HepG2 (cell line): ENCODE measurements at regions not wholly inside any gene's neighbourhood (a gene's known extent, or its start where the extent isn't known, plus 50 kb on each side); places are given as distances from the start of the nearest gene placed in this dataset.

Experiments used
- ATAC-seq: fragments of 200-7000 bp; cut with Tn5 transposase; 3 replicates; pipeline ENCODE4 v1.9.1; 2020; ENCODE audit warnings: mild to moderate bottlenecking, moderate library complexity
- BruUV-seq: library from RNA; stranded (reverse); fragments of 400-500 nt; replicated peaks from 2 replicates; lab custom pipeline; 2021; lab: Mats Ljungman, UMichigan
- CTCF ChIA-PET: fragments of 300-600 bp; formaldehyde crosslinking; extraction: SDS; loops from one replicate; lab custom pipeline; 2021; ENCODE audit warnings: low total read pairs, inconsistent platforms, low intra/inter-chr PET ratio; lab: Yijun Ruan, JAX
- POLR2A ChIA-PET: fragments of 350-600 bp; sonication (Branson Sonifier 250); formaldehyde crosslinking; loops from one replicate; lab custom pipeline; 2020; ENCODE audit warnings: antibody characterized with exemption, inconsistent platforms; lab: Yijun Ruan, JAX
- DNase-seq: peaks from one replicate; pipeline ENCODE4 v3.0.0-alpha.2; 2015; ENCODE audit warnings: low spot score
- FAIRE-seq: peaks from 3 replicates; lab custom pipeline; 2011; peaks lifted over from hg19 to GRCh38; lab: Jason Lieb, UNC
- H2AFZ ChIP-seq: one replicate; pipeline ENCODE4 v1.6.1; 2011; ENCODE audit warnings: low read length, inconsistent platforms
- H3K27ac ChIP-seq: fragments of 300-600 bp; 3 replicates; pipeline ENCODE4 v1.8.0; 2011; ENCODE audit warnings: mixed run types, mild to moderate bottlenecking, mixed read lengths, low read length, inconsistent platforms; ENCODE audit not compliant: insufficient read depth; ENCODE audit errors: extremely low read length
- H3K27me3 ChIP-seq, 2 experiments: fragments of 200-600 bp in 1 of 2; 2 replicates in 1 of 2; 3 replicates in 1 of 2; pipeline versions ENCODE4 v1.6.0 to v1.8.0; 2011; ENCODE audit warnings: low read length in 2 of 2, mild to moderate bottlenecking in 2 of 2, moderate library complexity in 2 of 2, inconsistent platforms in 1 of 2; ENCODE audit not compliant: insufficient read depth in 2 of 2, control insufficient read depth in 1 of 2
- H3K36me3 ChIP-seq, 2 experiments: fragments of 200-600 bp in 1 of 2; replicated peaks in 1 of 2; 2 replicates in 1 of 2; 3 replicates in 1 of 2; pipeline versions ENCODE4 v1.5.1 to v1.8.0; 2011; ENCODE audit warnings: low read length in 2 of 2, inconsistent platforms in 1 of 2; ENCODE audit not compliant: insufficient read depth in 2 of 2, control insufficient read depth in 1 of 2
- H3K4me1 ChIP-seq: 2 replicates; pipeline ENCODE4 v1.5.1; 2012; ENCODE audit warnings: low read length, inconsistent platforms; ENCODE audit not compliant: insufficient read depth
- H3K4me2 ChIP-seq: 2 replicates; pipeline ENCODE4 v1.6.0; 2011; ENCODE audit warnings: low read depth, low read length, inconsistent platforms
- H3K4me3 ChIP-seq, 3 experiments: fragments of 200-600 bp in 1 of 3; sonication (generic), shearing (Covaris generic) in 1 of 3; replicated peaks in 1 of 3; 2 replicates each; pipeline ENCODE4 v1.5.1; 2011 to 2016; ENCODE audit warnings: low read length in 3 of 3, inconsistent platforms in 2 of 3, low read depth in 2 of 3, mild to moderate bottlenecking in 2 of 3, control low read depth in 1 of 3, mixed read lengths in 1 of 3; ENCODE audit not compliant: insufficient read depth in 1 of 3
- H3K79me2 ChIP-seq: one replicate; pipeline ENCODE4 v1.6.1; 2011; ENCODE audit warnings: low read length, inconsistent platforms; ENCODE audit not compliant: insufficient read depth
- H3K9ac ChIP-seq: 2 replicates; pipeline ENCODE4 v1.6.0; 2011; ENCODE audit warnings: mild to moderate bottlenecking, low read depth, low read length, inconsistent platforms; ENCODE audit not compliant: insufficient read depth
- H3K9me3 ChIP-seq: 2 replicates; pipeline ENCODE4 v1.5.1; 2012; ENCODE audit warnings: mild to moderate bottlenecking, low read length
- H4K20me1 ChIP-seq: 2 replicates; pipeline ENCODE4 v1.6.0; 2011; ENCODE audit warnings: inconsistent platforms, mild to moderate bottlenecking, low read length, moderate library complexity; ENCODE audit not compliant: insufficient read depth
- LBX2 ChIP-seq: sonication (generic); formaldehyde crosslinking; IDR thresholded peaks from 2 replicates; pipeline ENCODE4 v1.5.0; 2020; ENCODE audit warnings: missing genetic modification reagents, mild to moderate bottlenecking, borderline replicate concordance
- MLXIP ChIP-seq: sonication (generic); formaldehyde crosslinking; IDR thresholded peaks from 2 replicates; pipeline ENCODE4 v1.9.0; 2021; ENCODE audit warnings: missing genetic modification reagents, borderline replicate concordance
- POLR2G ChIP-seq: fragments of 200-400 bp; formaldehyde crosslinking; IDR thresholded peaks from 2 replicates; pipeline ENCODE4 v1.6.1; 2018; ENCODE audit warnings: mild to moderate bottlenecking, low read depth, low read length, moderate library complexity
- RAD51 ChIP-seq: fragments of 450-650 bp; IDR thresholded peaks from 2 replicates; pipeline ENCODE4 v1.6.1; 2016; ENCODE audit warnings: borderline replicate concordance
- RXRB ChIP-seq: IDR thresholded peaks from 2 replicates; pipeline ENCODE4 v1.6.1; 2016; ENCODE audit warnings: borderline replicate concordance, missing genetic modification reagents, missing compliant biosample characterization
- TAF15 ChIP-seq: fragments of 200-400 bp; formaldehyde crosslinking; IDR thresholded peaks from one replicate; pipeline ENCODE4 v1.6.1; 2018; ENCODE audit warnings: mild to moderate bottlenecking, low read depth, low read length; ENCODE audit not compliant: poor library complexity, severe bottlenecking
- TEF ChIP-seq: sonication (generic); formaldehyde crosslinking; IDR thresholded peaks from 2 replicates; pipeline ENCODE4 v1.5.0; 2020; ENCODE audit warnings: missing genetic modification reagents
- WIZ ChIP-seq: sonication (generic); formaldehyde crosslinking; IDR thresholded peaks from 2 replicates; pipeline ENCODE4 v1.5.1; 2020; ENCODE audit warnings: mild to moderate bottlenecking, missing genetic modification reagents
- ZBTB20 ChIP-seq: sonication (generic); formaldehyde crosslinking; IDR thresholded peaks from 2 replicates; pipeline ENCODE4 v1.8.1; 2023; ENCODE audit warnings: missing genetic modification reagents, low read depth, mild to moderate bottlenecking, borderline replicate concordance
- ZIK1 ChIP-seq: sonication (generic); formaldehyde crosslinking; IDR thresholded peaks from 2 replicates; pipeline ENCODE4 v1.5.0; 2020; ENCODE audit warnings: mild to moderate bottlenecking, low read depth, missing genetic modification reagents, borderline replicate concordance
- ZNF333 ChIP-seq: sonication (generic); formaldehyde crosslinking; IDR thresholded peaks from 2 replicates; pipeline ENCODE4 v1.4.0; 2020; ENCODE audit warnings: mild to moderate bottlenecking, missing genetic modification reagents, borderline replicate concordance
- ZNF432 ChIP-seq: sonication (generic); formaldehyde crosslinking; IDR thresholded peaks from 2 replicates; pipeline ENCODE4 v1.5.0; 2020; ENCODE audit warnings: missing genetic modification reagents, mild to moderate bottlenecking, borderline replicate concordance
- ZNF780A ChIP-seq: sonication (generic); formaldehyde crosslinking; IDR thresholded peaks from 2 replicates; pipeline ENCODE4 v1.8.0; 2022; ENCODE audit warnings: mild to moderate bottlenecking, missing genetic modification reagents, moderate library complexity
- WGBS: methylation state at CpG from one replicate; pipeline ENCODE4 v1.1.6; 2017; ENCODE audit warnings: low lambda C conversion rate; 5-methylcytosine and 5-hydroxymethylcytosine counted together
- in situ Hi-C: cut with HindIII; loops from 2 replicates; pipeline ENCODE4 v1.10.0; 2017; ENCODE audit warnings: low pct_unique_long_range_greater_than_20kb; ENCODE audit not compliant: extremely low pct_ligation_motif_present
- intact Hi-C: fragments of 100-400 bp; cut with micrococcal nuclease; formaldehyde crosslinking; loops from one replicate; pipeline ENCODE4 v1.10.0; 2022; ENCODE audit not compliant: unreplicated experiment
- TF ChIP-seq, protein P1 (sequence below): sonication (generic); formaldehyde crosslinking; IDR thresholded peaks from 2 replicates; pipeline ENCODE4 v1.4.0; 2020; ENCODE audit warnings: missing genetic modification reagents

DNA sequence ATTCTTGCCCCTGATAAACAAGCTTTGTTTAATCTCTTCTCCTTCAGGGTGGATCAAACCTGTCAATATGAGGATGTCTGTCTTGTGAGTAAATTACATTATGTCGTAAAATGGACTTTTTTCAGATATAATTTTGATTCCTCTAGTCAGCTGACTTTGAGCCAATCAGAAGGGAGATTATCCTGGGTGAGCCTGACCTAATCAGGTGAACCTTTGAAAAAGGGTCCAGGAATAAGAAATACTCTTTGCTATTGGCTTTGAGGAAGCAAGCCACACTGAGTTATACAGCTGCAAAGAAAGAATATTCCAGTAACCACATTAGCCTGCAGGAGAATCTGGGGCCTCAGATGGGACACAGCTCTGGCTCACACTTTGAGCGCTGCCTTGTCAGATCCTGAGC is 304.3 kb upstream of the ARRDC3 start:
- H3K27ac ChIP-seq = no peak overlapping the region
- H3K4me1 ChIP-seq = no peaks in the 10 kb centered on the region
- 0% methylated on average over 2 of the region's 2 CpGs for WGBS
- BruUV-seq = no TSS peak
- CTCF ChIA-PET = no interaction called here
- H3K4me3 ChIP-seq = no peak overlapping the region
- no peak overlapping the region for H3K9ac ChIP-seq
- DNase-seq = no peak
- no peaks in the 10 kb centered on the region; the same call in 1 of the 2 replicates for H3K9me3 ChIP-seq
- no peaks in the 10 kb centered on the region for H3K79me2 ChIP-seq
- no peak overlapping the region for H3K4me2 ChIP-seq
- H2AFZ ChIP-seq = no peak overlapping the region
- TF ChIP-seq WIZ (CRISPR knock-in tag) = no peak
- TF ChIP-seq MLXIP (CRISPR knock-in tag) = no peak
- TF ChIP-seq ZNF432 (CRISPR knock-in tag) = no peak
- TF ChIP-seq, protein P1, sequence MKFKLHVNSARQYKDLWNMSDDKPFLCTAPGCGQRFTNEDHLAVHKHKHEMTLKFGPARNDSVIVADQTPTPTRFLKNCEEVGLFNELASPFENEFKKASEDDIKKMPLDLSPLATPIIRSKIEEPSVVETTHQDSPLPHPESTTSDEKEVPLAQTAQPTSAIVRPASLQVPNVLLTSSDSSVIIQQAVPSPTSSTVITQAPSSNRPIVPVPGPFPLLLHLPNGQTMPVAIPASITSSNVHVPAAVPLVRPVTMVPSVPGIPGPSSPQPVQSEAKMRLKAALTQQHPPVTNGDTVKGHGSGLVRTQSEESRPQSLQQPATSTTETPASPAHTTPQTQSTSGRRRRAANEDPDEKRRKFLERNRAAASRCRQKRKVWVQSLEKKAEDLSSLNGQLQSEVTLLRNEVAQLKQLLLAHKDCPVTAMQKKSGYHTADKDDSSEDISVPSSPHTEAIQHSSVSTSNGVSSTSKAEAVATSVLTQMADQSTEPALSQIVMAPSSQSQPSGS (CRISPR knock-in tag) = no peak
- TF ChIP-seq TAF15 = no peak
- no peak for TF ChIP-seq POLR2G
- TF ChIP-seq ZBTB20 (CRISPR knock-in tag) = no peak
- no peak for TF ChIP-seq RAD51
- TF ChIP-seq LBX2 = no peak
- TF ChIP-seq ZNF333 (CRISPR knock-in tag) = no peak
- TF ChIP-seq TEF = no peak
- no peak for TF ChIP-seq ZIK1 (CRISPR knock-in tag)
- TF ChIP-seq RXRB (CRISPR knock-in tag) = no peak
- no peak for TF ChIP-seq ZNF780A (CRISPR knock-in tag)
- in situ Hi-C loops (no loop called here), intact Hi-C loops (no loop called here)
- ATAC-seq = no peak
- H4K20me1 ChIP-seq = no peaks in the 10 kb centered on the region
- POLR2A ChIA-PET = no interaction called here
- no peaks in the 10 kb centered on the region for H3K27me3 ChIP-seq
- H3K36me3 ChIP-seq = no peaks in the 10 kb centered on the region
- no peak for FAIRE-seq
